ENCODE measurements at regions not wholly inside any gene's neighbourhood (a gene's known extent, or its start where the extent isn't known, plus 50 kb on each side); places are given as distances from the start of the nearest gene placed in this dataset.

DNA sequence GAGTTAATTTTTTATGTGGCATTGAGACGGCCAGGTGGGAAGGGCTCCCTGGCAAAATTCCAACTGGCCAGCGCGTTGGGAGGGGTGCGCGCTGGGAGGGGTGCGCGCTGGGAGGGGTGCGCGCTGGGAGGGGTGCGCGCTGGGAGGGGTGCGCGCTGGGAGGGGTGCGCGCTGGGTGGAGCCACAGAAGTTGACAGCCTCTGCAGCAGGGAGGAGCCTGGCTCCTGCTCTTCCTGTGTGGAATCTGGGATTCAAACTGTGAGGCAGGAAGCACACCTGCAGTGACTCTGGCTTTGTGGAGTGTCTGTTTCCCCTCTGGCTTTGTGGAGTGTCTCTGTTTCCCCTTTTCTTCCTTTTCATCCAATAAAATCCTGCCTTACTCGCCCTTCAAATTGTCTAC is 147.9 kb upstream of the CBLN2 start:
- Histone ChIP-seq H3K9me3 (ENCODE audit: control insufficient read depth in 2 of 3, insufficient read depth in 1 of 3, low read length in 3 of 3) (no peaks in the 10 kb centered on the region), H3K9ac (ENCODE audit: low read length in 3 of 3) (no peak overlapping the region), H3K4me1 (ENCODE audit: control insufficient read depth in 2 of 3, insufficient read depth in 2 of 3, low read depth in 1 of 3, low read length in 3 of 3) (peaks cover 0 to 5% (median 3%) of the 10 kb centered on the region in 3 donors), H3K36me3 (ENCODE audit: control insufficient read depth in 2 of 3, insufficient read depth in 3 of 3, low read length in 3 of 3) (no peaks in the 10 kb centered on the region), H3K27ac (ENCODE audit: low read depth in 2 of 2, low read length in 2 of 2) (no peak overlapping the region), H3K4me3 (ENCODE audit: low read length in 3 of 3) (peak overlapping the region; percentile 30 to 69 (median 58)), H3K27me3 (ENCODE audit: control insufficient read depth, insufficient read depth, low read length) (no peaks in the 10 kb centered on the region)
- DNase-seq (peak in 1 of 5 donors; percentile 36), FAIRE-seq (no peak)
- intact Hi-C loops (cut with DNase I) = no loop called here
- TF ChIP-seq, protein P1, sequence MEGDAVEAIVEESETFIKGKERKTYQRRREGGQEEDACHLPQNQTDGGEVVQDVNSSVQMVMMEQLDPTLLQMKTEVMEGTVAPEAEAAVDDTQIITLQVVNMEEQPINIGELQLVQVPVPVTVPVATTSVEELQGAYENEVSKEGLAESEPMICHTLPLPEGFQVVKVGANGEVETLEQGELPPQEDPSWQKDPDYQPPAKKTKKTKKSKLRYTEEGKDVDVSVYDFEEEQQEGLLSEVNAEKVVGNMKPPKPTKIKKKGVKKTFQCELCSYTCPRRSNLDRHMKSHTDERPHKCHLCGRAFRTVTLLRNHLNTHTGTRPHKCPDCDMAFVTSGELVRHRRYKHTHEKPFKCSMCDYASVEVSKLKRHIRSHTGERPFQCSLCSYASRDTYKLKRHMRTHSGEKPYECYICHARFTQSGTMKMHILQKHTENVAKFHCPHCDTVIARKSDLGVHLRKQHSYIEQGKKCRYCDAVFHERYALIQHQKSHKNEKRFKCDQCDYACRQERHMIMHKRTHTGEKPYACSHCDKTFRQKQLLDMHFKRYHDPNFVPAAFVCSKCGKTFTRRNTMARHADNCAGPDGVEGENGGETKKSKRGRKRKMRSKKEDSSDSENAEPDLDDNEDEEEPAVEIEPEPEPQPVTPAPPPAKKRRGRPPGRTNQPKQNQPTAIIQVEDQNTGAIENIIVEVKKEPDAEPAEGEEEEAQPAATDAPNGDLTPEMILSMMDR (IDR thresholded peaks at IDR 0.05; ENCODE audit: borderline replicate concordance, extremely low read depth, insufficient read depth) = no peak

DNA sequence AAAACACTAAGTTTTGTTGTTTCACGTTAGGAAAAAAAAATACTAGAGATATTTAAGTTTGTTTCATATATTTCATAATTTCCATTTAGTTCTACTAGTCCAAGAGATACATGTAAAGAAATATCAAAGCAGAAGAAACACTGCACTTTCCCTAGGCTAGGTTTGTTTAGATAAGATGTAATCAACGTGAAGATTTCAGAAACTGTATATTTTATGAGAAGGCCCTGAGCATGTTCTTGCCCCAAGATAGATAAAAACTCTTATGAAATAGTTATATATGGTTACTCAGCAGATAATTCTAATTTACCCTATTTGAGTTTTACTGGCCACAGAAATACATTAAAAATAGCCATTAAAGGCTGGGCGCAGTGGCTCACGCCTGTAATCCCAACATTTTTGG is 143.6 kb upstream of the CBLN2 start:
- H3K4me3 ChIP-seq (ENCODE audit: low read length in 3 of 3) = no peak overlapping the region
- no peak overlapping the region for H3K27ac ChIP-seq (ENCODE audit: low read depth in 2 of 2, low read length in 2 of 2)
- no peaks in the 10 kb centered on the region for H3K9me3 ChIP-seq (ENCODE audit: control insufficient read depth in 2 of 3, insufficient read depth in 1 of 3, low read length in 3 of 3)
- no peaks in the 10 kb centered on the region for H3K27me3 ChIP-seq (ENCODE audit: control insufficient read depth, insufficient read depth, low read length)
- DNase-seq (no peak), FAIRE-seq (peak; percentile 29)
- no peak overlapping the region for H3K9ac ChIP-seq (ENCODE audit: low read length in 3 of 3)
- intact Hi-C loops (cut with DNase I) = no loop called here
- TF ChIP-seq, protein P1 (IDR thresholded peaks at IDR 0.05; ENCODE audit: borderline replicate concordance, extremely low read depth, insufficient read depth) = no peak
- peaks cover 0 to 4% (median 3%) of the 10 kb centered on the region in 3 donors for H3K4me1 ChIP-seq (ENCODE audit: control insufficient read depth in 2 of 3, insufficient read depth in 2 of 3, low read depth in 1 of 3, low read length in 3 of 3)
- H3K36me3 ChIP-seq (ENCODE audit: control insufficient read depth in 2 of 3, insufficient read depth in 3 of 3, low read length in 3 of 3) = no peaks in the 10 kb centered on the region

DNA sequence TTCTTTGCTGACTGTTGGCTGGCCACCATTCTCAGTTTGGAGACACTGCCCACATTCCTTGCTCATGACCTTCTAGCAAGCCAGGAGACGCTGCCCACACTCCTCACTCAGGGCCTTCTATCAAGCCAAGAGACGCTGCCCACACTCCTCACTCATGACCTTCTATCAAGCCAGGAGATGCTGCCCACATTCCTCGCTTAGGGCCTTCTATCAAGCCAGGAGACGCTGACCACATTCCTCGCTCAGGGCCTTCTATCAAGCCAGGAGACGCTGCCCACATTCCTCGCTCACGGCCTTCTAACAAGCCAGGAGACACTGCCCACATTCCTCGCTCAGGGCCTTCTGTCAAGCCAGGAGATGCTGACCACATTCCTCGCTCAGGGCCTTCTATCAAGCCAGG is 131.3 kb upstream of the CBLN2 start:
- no peak for FAIRE-seq
- no peaks in the 10 kb centered on the region for H3K4me1 ChIP-seq (ENCODE audit: control insufficient read depth in 2 of 3, insufficient read depth in 2 of 3, low read depth in 1 of 3, low read length in 3 of 3)
- H3K9me3 ChIP-seq (ENCODE audit: control insufficient read depth in 2 of 3, insufficient read depth in 1 of 3, low read length in 3 of 3) = no peaks in the 10 kb centered on the region
- intact Hi-C loops (cut with DNase I) = no loop called here
- no peak overlapping the region for H3K9ac ChIP-seq (ENCODE audit: low read length in 3 of 3)
- DNase-seq = peak in 1 of 5 donors; percentile 33
- no peaks in the 10 kb centered on the region for H3K36me3 ChIP-seq (ENCODE audit: control insufficient read depth in 2 of 3, insufficient read depth in 3 of 3, low read length in 3 of 3)
- no peaks in the 10 kb centered on the region for H3K27me3 ChIP-seq (ENCODE audit: control insufficient read depth, insufficient read depth, low read length)
- no peak overlapping the region for H3K4me3 ChIP-seq (ENCODE audit: low read length in 3 of 3)
- H3K27ac ChIP-seq (ENCODE audit: low read depth in 2 of 2, low read length in 2 of 2) = no peak overlapping the region
- TF ChIP-seq, protein P1 (IDR thresholded peaks at IDR 0.05; ENCODE audit: borderline replicate concordance, extremely low read depth, insufficient read depth) = no peak

DNA sequence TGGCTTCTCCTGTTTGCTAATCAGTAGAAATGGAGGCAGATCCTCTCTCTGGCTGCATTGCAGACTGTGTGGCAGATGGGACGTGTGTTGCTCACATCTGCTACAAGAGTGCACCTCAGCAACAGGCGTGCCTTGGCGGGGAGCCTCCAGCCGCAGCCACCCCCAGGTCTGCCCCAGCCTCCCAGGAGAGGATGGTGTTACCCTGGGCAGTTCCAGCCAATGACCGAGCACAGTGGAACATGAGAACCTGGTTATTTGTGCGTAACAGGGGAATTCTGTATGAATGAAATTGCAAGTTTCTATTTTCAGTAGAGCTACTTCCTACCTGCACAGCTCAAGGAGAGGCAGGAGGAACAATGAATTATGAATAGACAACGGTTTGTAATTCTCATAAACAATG is 130.6 kb upstream of the CBLN2 start:
- TF ChIP-seq, protein P1 (IDR thresholded peaks at IDR 0.05; ENCODE audit: borderline replicate concordance, extremely low read depth, insufficient read depth) = no peak
- no peak for FAIRE-seq
- no peaks in the 10 kb centered on the region for H3K36me3 ChIP-seq (ENCODE audit: control insufficient read depth in 2 of 3, insufficient read depth in 3 of 3, low read length in 3 of 3)
- intact Hi-C loops (cut with DNase I) = no loop called here
- no peak overlapping the region for H3K4me3 ChIP-seq (ENCODE audit: low read length in 3 of 3)
- H3K27ac ChIP-seq (ENCODE audit: low read depth in 2 of 2, low read length in 2 of 2) = no peak overlapping the region
- no peaks in the 10 kb centered on the region for H3K27me3 ChIP-seq (ENCODE audit: control insufficient read depth, insufficient read depth, low read length)
- H3K9ac ChIP-seq (ENCODE audit: low read length in 3 of 3) = no peak overlapping the region
- no peak for DNase-seq
- H3K4me1 ChIP-seq (ENCODE audit: control insufficient read depth in 2 of 3, insufficient read depth in 2 of 3, low read depth in 1 of 3, low read length in 3 of 3) = no peaks in the 10 kb centered on the region
- H3K9me3 ChIP-seq (ENCODE audit: control insufficient read depth in 2 of 3, insufficient read depth in 1 of 3, low read length in 3 of 3) = no peaks in the 10 kb centered on the region
